ENCODE measurements at regions not wholly inside any gene's neighbourhood (a gene's known extent, or its start where the extent isn't known, plus 50 kb on each side); places are given as distances from the start of the nearest gene placed in this dataset.
A peak's percentile ranks its signal among the peaks of the same experiment; 100 is the strongest.
"Not testable (repeated sequence)": the region's sequence is repeated elsewhere in the genome, so short reads cannot be mapped to it uniquely, and the experiment has no call there.

- DNase-seq, result no peak
These were observed 70.6 kb downstream of the SMPDL3A start for GRCh38 chr6:122859676-122860075.

GRCh38 chr6:122861594-122861993 is 72.5 kb downstream of the SMPDL3A start:
- DNase-seq, result no peak

GRCh38 chr6:122868137-122868536 is 79.1 kb downstream of the SMPDL3A start:
- no peak for DNase-seq

- peak; percentile 64 for DNase-seq
These were observed 80.5 kb downstream of the SMPDL3A start for GRCh38 chr6:122869437-122870024.

- no peak for DNase-seq
These were observed 82.0 kb downstream of the SMPDL3A start for GRCh38 chr6:122871079-122871478.

GRCh38 chr6:122872311-122872710 is 83.3 kb downstream of the SMPDL3A start:
- no peak for DNase-seq

GRCh38 chr6:122877302-122877701 is 88.2 kb downstream of the SMPDL3A start:
- DNase-seq, result no peak

- DNase-seq, result no peak
These were observed 89.7 kb downstream of the SMPDL3A start for GRCh38 chr6:122878796-122879195.

GRCh38 chr6:122886481-122886880 is 97.4 kb downstream of the SMPDL3A start:
- no peak for DNase-seq

- no peak for DNase-seq
These were observed 98.9 kb downstream of the SMPDL3A start for GRCh38 chr6:122887941-122888340.

GRCh38 chr6:122888680-122889079 is 99.6 kb downstream of the SMPDL3A start:
- DNase-seq, result not testable (repeated sequence)

GRCh38 chr6:122890250-122890649 is 101.2 kb downstream of the SMPDL3A start:
- no peak for DNase-seq

GRCh38 chr6:122894791-122895190 is 101.2 kb upstream of the CLVS2 start:
- DNase-seq, result peak; percentile 66

GRCh38 chr6:122902326-122902725 is 93.7 kb upstream of the CLVS2 start:
- no peak for DNase-seq

- peak; percentile 50 for DNase-seq
These were observed 92.6 kb upstream of the CLVS2 start for GRCh38 chr6:122903266-122903915.

- DNase-seq, result no peak
These were observed 91.9 kb upstream of the CLVS2 start for GRCh38 chr6:122904166-122904565.

- DNase-seq, result no peak
These were observed 82.5 kb upstream of the CLVS2 start for GRCh38 chr6:122913558-122913957.

GRCh38 chr6:122918714-122919113 is 77.3 kb upstream of the CLVS2 start:
- no peak for DNase-seq

GRCh38 chr6:122930252-122931180 is 65.5 kb upstream of the CLVS2 start:
- no peak for DNase-seq

GRCh38 chr6:122931916-122932315 is 64.1 kb upstream of the CLVS2 start:
- DNase-seq, result no peak

- not testable (repeated sequence) for DNase-seq
These were observed 51.1 kb upstream of the CLVS2 start for GRCh38 chr6:122944936-122945335.
